HG03097 (cell line): ENCODE measurements at regions not wholly inside any gene's neighbourhood (a gene's known extent, or its start where the extent isn't known, plus 50 kb on each side); places are given as distances from the start of the nearest gene placed in this dataset.

Experiments
- ATAC-seq: cut with Tn5 transposase; IDR thresholded peaks from one replicate; pipeline ENCODE4 v1.9.1; 2021; ENCODE audit not compliant: unreplicated experiment, low FRiP score

DNA sequence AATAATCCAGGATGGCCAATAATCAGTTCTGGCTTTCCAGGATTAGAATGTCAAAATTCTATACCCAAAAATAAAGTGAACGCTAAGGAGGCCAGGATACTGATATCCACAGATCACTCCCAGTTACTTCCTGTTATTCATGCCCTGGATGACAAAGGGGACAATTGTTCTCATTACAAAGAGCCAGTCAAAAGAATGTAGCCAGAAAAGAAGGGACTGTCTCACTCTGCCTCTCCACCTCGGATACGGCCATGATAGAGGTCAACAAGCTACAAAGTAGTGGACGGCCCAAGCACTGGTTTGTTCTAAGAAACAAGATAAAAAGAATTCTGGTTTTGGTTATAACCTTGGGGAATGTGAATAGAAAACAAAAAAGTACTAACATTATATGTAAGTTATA lies 116.1 kb upstream of the ATF7IP start:
- no peak for ATAC-seq

DNA sequence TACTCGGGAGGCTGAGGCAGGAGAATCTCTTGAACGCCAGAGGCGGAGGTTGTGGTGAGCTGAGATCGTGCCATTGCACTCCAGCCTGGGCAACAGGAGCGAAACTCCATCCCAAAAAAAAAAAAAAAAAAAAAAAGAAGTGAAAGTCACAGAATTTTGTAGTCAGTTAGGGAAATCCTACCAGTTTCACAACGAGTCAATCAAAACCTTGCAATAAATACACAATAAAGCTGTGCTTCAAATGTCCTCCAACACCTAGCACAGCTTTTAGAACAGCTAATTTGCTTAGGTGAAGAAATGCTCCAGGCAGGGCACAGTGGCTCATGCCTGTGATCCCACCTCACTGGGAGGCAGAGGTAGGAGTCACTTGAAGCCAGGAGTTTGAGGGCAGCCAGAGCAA lies 112.8 kb upstream of the ATF7IP start:
- ATAC-seq = no peak

DNA sequence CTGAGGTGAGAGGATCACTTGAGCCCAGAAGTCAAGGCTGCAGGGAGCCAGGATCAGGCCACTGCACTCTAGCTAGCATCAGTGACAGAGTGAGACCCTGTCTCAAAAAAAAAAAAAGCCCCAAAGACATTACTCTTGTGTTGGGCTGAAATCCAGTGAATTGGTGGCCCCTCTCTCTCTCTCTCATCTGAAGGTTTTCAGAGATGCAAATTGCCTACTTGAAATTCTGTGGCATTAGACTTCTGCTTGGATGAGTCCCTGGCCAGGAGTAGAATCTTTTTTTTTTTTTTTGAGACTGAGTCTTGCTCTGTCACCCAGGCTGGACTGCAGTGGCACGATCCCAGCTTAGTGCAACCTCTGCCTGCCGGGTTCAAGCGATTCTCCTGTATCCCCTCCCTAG lies 112.0 kb upstream of the ATF7IP start:
- ATAC-seq = no peak

DNA sequence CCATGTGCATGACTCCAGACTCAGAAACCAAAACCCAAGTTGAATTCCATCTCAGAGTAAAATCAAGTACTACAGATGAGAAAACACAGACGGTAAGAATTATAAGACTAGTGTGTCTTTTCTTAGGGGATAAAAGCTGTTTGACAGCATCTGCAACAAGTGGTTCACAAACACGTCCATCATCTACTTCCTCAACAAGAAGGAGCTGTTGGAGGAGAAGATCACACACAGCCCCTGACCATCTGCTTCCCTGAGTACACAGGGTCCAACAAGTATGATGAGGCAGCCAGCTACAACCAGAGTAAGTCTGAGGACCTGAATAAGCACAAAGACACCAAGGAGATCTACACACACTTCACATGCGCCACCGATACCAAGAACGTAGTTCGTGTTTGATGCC lies 110.7 kb upstream of the ATF7IP start:
- no peak for ATAC-seq

DNA sequence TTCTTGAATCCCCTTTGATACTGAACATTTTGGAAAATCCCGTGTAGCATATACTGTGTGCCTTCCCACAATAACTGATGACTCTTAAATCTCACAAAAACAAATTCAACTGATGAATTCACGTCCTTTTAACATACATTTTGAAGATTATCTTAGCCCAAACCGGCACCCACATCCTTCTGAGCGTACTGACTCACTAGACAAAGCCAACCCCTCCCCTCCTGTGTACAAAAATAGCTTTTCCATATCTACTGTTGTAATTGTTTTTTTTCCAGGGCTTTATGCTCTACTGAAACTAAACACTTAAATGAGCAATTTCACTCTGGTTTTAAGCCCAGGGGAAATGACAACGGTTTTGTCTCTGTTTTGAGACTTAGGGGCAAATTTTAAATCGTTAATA lies 109.4 kb upstream of the ATF7IP start:
- no peak for ATAC-seq

DNA sequence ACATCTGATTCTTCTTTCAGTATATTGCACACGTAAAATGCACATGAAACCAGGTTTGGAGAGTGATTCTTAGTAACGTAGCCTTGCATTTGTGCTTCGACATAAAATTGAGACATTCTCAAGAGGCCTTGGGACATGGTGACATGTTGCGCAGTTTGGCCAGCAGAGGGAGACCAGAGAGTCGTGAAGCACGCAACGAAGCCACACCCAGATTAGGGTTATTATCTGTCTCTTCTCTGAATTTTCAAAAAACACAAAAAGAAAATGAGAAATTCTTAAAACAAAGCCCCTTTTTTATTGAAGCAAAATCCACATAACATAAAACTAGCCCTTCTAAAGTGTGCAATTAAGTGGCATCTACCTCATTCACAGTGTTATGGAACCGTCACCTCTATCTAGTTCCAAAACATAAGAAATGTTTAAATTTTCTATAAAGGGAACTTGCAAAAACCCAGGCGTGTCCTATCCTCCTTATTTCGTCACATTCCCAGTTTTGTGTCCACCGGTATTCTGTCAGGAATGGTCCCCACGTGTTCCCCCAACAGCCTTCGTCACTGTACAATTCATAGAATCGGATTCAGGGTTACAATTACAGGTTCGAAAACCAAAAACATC lies 108.8 kb upstream of the ATF7IP start:
- no peak for ATAC-seq

DNA sequence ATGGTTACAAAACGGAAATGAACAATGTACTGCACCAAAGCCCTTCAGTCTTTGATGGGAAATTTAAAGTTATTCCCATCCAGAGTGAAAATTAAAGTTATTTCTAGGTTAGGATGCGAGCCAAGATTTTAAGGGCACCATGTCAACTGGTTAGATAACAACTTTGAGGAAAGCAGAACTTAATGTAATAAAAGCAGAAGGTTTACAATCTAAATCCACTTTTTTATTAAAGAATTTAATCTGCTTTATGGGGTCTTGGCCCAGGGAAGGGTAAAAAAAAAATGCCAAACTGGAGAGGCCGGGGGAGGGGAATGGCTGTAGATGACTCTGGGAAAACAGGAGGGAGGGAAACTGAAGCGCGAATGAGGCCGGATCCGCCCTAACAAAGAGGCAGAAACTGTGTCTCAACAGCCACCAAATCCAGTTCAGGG lies 108.2 kb upstream of the ATF7IP start:
- no peak for ATAC-seq

DNA sequence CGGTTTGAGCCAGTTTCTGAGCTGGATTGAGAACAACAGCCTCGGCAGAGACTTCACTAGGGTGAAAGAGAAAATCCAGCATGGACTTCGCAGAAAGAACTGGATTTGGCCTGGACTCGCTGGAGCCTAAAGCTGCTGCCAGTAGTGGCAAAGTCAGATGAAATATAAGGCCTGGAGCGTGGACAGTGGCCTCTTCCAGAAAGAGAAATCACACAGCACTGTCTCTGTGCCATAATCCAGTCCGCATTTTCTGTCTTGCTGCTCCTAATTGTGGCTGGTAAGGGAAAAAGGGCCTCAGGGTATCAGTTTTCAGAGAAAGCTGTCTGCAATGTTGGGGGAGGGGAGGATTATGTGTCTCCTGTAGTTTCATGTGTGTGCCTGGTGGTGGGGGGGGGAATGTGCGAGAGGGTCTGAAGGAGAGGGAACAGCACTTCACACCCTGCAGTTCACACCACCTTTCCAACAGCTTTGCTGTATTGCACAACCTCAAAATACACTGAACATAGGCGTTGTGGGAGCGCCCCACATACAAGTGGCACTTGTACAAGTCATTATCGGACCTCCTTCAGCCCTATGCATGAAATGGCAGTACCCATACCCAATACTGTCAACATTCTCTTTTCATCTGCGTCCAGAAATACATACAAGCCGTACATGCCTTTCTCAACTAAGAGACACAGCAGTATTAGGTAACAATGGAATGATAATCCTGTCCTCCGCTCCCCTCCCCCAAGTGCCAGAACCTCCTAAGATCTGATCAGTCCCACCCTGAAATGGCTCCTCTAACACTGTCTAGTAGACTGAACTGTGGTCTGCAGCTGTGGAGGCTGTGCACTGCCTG lies 107.5 kb upstream of the ATF7IP start:
- ATAC-seq = peak; percentile 53

DNA sequence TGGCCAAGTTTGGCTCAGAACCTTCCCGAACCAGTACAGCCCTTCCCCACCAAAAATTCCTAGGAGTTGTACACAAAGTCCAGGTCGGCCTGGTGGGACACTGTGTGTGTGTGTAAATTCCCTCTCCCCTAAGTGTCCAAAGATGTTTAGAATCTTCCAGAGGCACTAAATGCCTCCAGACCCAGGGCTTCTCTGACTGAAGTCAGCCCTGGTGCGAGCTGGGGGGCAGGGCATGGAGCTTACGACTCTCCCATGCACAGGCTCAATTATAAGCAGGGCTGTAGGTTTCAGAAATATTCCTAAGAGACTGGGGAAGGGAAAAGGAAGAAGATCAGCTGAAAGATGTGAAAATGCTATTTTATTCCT lies 106.9 kb upstream of the ATF7IP start:
- no peak for ATAC-seq

DNA sequence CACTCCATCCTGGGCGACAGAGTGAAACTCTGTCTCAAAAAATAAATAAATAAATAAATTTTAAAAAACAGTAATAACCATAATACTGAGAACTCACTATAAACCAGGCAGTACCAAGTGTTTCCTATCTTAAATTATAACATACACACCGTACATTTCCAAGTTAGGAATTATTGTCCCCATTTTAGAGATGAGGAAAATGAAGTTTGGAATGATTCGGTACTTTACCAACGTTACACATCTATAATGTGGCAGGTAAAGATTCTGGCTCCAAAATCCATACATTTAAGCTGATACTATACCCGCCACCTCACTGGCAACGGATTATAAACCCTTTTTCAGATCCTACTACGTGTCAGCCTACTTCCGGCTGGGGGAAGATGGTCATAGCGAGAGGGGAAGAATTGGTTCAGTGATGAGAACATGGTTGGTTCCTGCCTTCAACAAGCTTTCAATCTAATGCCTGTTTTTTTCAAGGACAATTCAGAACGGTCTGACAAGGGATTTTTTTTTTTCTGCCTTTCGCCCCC lies 105.9 kb upstream of the ATF7IP start:
- ATAC-seq = no peak

DNA sequence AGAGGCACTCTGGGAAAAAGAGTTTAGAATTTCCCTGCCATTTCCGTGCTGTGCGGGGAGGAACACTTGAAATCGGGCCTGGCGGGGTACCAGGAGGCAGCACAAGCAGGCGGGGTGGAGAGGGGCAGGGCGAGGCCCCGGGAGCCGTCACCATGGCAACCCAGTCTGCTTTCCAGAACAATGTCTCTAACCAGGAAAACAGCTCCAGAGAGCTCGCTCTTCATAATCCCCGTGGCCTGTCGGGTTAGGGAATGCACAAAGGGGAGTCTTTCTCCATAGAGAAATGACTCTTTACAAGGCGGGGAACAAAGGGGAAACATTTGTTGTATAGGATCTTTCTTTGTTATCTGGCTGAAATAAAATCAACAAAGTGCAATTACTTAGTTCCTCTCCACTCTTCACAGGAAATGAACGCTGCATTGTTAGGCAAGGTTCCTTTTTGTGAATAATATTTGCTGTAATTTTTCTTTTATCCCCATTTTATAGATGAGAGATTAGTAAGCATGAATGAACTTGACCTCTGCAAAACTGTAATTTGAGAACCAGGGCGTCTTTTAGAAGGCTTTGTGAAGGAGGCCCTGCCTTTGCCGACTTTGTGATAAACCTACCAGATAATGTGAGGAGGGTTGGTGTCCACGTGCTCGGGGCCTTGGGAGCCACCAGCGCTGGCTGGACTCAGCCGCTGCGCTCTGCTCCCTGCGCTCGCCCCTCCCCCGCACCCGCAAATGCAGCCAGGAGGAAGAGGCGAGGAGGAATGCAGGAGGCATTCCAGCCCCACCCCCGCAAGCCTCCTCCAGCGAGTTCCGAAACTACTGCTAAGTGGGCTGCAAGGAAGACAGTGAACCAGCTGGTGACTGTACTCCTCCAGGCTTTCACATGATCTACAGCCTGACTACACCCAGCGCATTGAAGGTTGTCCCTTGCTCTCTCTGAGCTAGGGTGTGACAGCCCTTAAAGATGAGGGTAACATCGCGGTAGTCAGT lies 105.2 kb upstream of the ATF7IP start:
- ATAC-seq = no peak

DNA sequence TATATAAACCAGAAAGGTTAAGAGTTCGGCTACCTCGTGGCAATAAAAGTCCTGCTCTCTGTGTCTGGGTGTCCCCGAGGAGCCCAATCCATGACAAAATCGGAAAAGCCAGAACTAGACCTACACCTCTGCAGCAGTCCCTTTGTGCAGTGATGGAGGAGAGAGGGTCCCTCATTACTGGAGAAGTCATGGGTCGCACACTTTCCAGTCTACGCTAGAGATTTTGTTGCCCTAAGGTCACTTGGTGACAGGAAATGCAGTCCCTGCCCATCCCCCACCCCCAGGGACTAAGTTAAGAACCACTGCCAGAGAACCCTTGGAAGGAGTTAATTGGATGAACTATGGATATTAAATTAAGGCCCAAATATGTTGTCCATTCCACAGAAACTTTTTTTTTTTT lies 104.4 kb upstream of the ATF7IP start:
- ATAC-seq = no peak

DNA sequence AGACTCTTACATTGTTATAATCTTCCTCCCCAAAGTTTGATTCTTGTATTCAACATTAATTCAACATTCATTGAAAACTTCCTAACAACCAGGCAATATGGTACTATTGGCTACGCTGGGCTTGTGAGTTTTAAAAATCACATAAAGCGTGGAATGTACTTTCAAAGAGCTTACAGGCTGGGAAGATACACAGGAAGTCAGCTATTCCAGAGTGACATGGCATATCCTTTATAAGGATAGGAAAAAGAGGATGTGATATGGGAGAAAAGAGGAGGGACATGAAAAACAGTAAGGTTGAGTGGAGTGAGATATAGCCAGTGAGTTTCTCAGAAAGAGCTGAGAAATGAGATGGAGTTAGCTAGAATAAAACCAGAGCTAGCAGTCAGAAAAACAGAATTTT lies 103.6 kb upstream of the ATF7IP start:
- ATAC-seq = no peak

DNA sequence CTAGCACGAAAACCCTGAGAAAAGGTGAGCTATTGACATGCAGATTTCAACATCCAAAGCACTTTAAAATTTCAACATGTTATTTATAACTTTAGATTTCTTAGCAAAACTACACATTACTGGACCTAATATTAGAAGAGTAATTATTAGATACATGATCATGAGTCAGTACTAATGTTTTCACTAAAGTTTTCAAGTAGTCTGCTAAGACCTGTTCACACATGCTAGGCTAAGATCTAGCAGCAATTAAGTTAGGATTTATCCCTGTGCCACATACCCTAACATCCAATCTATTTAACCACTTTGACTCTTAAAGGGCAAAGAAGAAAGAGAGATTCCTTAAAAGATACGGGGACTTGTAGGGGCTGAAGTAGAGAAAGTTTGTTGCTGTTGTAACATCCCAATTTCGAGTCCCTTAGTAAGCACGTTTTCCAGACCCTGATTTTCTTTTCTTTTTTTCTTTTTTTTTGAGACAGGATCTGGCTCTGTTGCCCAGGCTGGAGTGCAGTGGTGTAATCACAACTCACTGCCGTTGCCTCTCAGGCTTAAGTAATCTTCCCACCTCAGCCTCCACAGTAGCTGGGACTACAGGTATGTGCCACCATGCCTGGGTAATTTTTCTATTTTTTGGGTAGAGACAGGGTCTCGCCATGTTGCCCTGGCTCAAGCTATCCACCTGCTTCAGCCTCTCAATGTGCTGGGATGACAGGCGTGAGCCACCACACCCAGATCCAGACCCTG lies 102.5 kb upstream of the ATF7IP start:
- ATAC-seq = no peak

DNA sequence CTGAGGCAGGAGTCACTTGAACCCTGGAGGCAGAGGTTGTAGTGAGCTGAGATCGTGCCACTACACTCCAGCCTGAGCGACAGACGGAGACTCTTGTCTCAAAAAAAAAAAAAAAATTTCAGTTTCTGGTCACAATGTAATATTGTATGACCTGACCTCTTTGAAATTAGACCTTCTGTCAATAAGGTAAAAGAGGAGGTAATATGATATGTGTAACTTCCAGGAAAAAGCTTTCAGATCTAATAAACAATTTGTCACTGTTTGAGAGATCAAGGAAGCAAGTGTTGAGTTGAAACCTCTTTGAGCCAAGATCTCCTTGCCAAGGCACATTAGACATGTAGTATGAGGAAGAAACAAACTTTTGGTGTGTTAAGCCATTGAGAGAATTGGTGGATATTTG lies 101.7 kb upstream of the ATF7IP start:
- ATAC-seq = no peak

DNA sequence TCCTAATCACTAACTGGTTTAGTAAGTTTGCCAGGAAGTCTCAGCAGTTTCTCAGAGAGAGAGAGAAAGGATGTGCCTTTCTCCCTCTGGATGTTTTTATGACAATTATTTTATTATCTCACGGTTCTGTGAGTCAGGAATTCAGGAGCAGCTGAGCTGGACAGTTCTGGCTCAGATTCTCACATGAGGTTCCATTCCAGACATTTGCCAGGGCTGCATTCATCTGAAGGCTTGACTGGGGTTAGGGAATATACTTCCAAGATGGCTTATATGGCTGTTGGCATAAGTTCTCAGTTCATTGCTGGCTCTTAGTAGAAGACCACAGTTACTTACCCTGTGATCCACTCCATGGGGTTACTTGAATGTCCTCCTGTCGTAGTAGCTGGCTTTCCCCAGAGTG lies 101.2 kb upstream of the ATF7IP start:
- ATAC-seq = no peak

DNA sequence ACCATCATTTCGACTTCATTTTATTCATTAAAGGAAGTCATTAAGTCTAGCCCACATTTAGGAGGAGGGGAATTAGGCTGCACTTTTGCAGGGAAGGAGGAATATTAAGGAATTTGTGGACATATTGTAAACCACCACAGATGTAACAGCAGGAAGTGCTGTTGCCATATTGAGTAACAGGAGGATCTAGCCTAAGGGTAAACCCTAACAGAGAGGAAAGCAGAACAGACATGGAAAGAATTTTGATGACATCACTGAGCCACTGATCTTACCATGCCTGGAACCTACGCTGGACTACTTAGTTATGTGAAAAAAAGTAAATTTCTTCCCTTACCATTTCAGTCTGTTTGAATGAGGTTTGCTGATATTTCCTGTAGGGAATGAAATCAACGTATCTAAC lies 100.7 kb upstream of the ATF7IP start:
- no peak for ATAC-seq

DNA sequence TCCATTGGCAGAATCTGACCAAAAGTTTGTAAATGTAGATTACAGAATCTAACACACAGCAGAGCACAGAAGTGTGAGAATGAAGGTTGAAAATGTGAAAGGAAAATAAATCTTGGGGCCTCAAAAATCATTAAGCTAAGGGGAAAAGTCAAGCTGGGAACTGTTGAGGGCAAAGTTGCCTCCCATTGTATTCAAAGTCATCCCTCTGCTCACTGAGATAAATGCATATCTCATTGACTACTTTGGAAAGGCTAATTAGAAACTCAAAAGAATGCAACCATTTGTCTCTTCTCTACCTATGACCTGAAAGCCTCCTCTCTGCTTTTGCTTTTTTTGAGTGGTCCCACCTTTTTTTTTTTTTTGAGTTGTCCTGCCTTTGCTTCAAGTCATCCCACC lies 97.4 kb upstream of the ATF7IP start:
- no peak for ATAC-seq

DNA sequence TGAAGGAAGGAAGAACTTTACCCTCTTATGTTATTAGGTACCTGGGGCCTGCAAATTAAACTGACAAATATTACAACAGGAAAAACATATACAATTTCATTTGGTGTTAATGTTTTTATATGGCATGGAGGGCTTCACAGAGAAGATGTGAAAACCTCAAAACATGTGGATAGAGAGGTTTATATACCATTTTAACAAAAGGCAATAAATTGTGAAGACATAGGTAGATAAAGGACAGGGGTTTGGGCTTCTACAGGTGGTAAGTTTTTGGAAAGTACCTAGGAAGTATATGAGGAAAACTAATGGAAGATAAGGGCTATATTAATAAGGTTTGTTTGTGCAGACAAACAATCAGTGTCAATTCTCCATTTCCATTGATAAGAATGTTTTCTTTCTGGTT lies 95.1 kb upstream of the ATF7IP start:
- ATAC-seq = no peak
